GM12891 (cell line): ENCODE measurements at regions not wholly inside any gene's neighbourhood (a gene's known extent, or its start where the extent isn't known, plus 50 kb on each side); places are given as distances from the start of the nearest gene placed in this dataset.

ENCODE experiments used
- DNase-seq: peaks from one replicate; pipeline ENCODE4 v3.0.0; 2011; ENCODE audit warnings: low spot score; ENCODE audit not compliant: insufficient read length
- FAIRE-seq: peaks from 2 replicates; lab custom pipeline; 2011; peaks lifted over from hg19 to GRCh38; lab: Jason Lieb, UNC
- PAX5 ChIP-seq: IDR thresholded peaks from 2 replicates; pipeline ENCODE4 v1.6.1; 2011; ENCODE audit warnings: low read length, moderate library complexity, mild to moderate bottlenecking; ENCODE audit not compliant: insufficient read depth, severe bottlenecking
- POLR2A ChIP-seq: IDR thresholded peaks from 2 replicates; pipeline ENCODE4 v1.6.1; 2011; ENCODE audit warnings: low read depth, low read length, control low read depth
- POLR2AphosphoS5 ChIP-seq: IDR thresholded peaks from 2 replicates; pipeline ENCODE4 v1.6.1; 2011; ENCODE audit warnings: low read depth, low read length, control low read depth
- POU2F2 ChIP-seq: IDR thresholded peaks from 2 replicates; pipeline ENCODE4 v1.6.1; 2011; ENCODE audit warnings: low read depth, mild to moderate bottlenecking, control low read depth, low read length, moderate library complexity
- SPI1 ChIP-seq: IDR thresholded peaks from 2 replicates; pipeline ENCODE4 v1.6.1; 2011; ENCODE audit warnings: low read depth, low read length, control low read depth
- TAF1 ChIP-seq: IDR thresholded peaks from 2 replicates; pipeline ENCODE4 v1.6.1; 2011; ENCODE audit warnings: low read depth, low read length, control low read depth

- no peak for TF ChIP-seq POLR2A
- TF ChIP-seq TAF1, result no peak
- no peak for TF ChIP-seq POU2F2
- TF ChIP-seq POLR2AphosphoS5, result no peak
- no peak for TF ChIP-seq SPI1
- no peak for TF ChIP-seq PAX5
- FAIRE-seq, result no peak
- no peak for DNase-seq
These were observed 73.6 kb upstream of the ATP12A start for GRCh38 chr13:24606486-24607170.

DNA sequence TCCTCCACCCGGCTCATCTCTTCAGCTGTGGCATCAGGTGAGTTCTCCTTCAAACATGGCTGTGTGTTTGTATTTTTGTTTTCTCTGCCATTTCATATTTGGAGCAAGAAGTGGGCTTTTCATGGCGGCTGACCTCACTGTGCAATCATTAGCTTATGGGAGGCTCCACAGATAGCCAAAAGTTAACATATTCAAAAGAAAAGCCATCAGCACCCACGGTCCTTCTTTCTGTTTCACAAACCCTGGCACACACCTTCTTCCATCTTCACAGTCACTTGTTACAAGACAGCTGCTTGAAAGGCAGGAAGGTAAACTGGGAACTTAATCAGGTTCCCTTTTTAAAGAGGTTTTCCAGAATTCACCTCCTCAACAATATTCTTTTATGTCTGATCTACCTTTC is 69.3 kb upstream of the ATP12A start:
- TF ChIP-seq POU2F2, result no peak
- TF ChIP-seq POLR2AphosphoS5, result no peak
- TF ChIP-seq SPI1, result no peak
- TF ChIP-seq TAF1, result no peak
- TF ChIP-seq PAX5, result no peak
- TF ChIP-seq POLR2A, result no peak
- no peak for FAIRE-seq
- DNase-seq, result no peak

GRCh38 chr13:24612726-24613125 is 67.5 kb upstream of the ATP12A start:
- TF ChIP-seq POLR2AphosphoS5 (no peak), PAX5 (no peak), SPI1 (no peak), TAF1 (no peak), POU2F2 (no peak), POLR2A (no peak)
- FAIRE-seq (no peak), DNase-seq (no peak)

GRCh38 chr13:24613128-24613527 is 67.1 kb upstream of the ATP12A start:
- TF ChIP-seq POLR2AphosphoS5 (no peak), TAF1 (no peak), PAX5 (no peak), SPI1 (no peak), POLR2A (no peak), POU2F2 (no peak)
- no peak for DNase-seq
- no peak for FAIRE-seq

- FAIRE-seq (no peak), DNase-seq (no peak)
- TF ChIP-seq POU2F2 (no peak), PAX5 (no peak), SPI1 (no peak), POLR2A (no peak), POLR2AphosphoS5 (no peak), TAF1 (no peak)
These were observed 66.5 kb upstream of the ATP12A start for GRCh38 chr13:24613755-24614154.

DNA sequence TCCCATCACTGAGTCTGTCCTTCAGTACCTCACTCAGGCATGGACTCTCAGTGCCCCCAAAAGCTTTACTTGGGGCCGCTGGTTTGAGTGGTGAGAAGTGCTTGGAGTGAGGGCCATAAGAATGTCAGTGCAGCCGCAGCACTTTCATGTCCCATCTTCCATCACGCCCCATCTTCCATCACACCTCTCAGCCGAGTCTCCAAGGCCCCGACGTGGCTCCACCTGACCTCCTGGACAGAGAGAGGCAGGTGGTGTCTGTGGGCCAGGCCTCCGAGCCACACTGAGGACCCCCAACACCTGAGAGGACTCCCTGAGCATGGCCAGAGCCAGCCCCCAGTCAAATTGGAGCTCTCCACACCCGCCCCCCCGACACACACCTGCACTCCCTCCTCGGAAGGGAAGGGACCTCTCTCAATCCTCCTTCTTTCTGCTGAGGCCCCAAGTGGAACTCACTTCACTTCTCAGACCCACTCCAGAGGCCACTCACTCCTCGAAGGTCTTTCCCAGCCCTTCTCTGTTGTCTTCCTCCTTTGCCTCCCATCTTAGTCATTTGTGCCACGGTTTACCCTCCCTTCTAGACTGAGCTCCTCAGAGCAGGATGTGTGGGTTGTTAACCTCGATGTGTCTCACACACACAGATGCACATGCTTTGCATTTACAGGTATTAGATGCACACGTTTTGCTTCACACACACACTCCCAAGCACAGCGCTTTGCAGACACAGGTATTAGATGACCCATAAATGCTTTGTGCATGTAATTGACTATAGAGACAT is 65.7 kb upstream of the ATP12A start:
- no peak for FAIRE-seq
- TF ChIP-seq SPI1 (no peak), PAX5 (no peak), POLR2AphosphoS5 (no peak), TAF1 (no peak), POU2F2 (no peak), POLR2A (no peak)

DNA sequence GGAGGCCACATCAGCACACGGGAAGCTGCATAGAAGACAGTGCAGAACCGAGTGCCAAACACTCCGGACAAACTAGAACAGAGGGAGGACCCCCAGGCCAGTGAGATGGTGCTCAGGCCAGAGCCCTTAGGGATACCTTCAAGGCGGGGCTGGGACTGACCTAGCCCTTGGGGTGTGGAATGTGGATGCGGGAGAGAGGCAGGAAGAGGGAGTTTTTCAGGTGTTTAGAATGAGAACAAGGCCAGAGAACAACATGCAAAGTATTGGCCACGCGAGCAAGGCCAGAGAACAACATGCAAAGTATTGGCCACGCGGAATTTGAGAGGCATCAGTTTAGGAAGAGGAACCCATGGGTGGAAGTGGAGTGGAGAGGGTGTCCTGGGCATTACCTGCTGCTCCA is 65.1 kb upstream of the ATP12A start:
- DNase-seq (no peak), FAIRE-seq (no peak)
- TF ChIP-seq TAF1 (no peak), POU2F2 (no peak), POLR2A (no peak), PAX5 (no peak), SPI1 (no peak), POLR2AphosphoS5 (no peak)

More for the DNA sequence above, 65.7 kb upstream of the ATP12A start:
- DNase-seq, result no peak

GRCh38 chr13:24615911-24616472 is 64.2 kb upstream of the ATP12A start:
- FAIRE-seq, result no peak

GRCh38 chr13:24616514-24616913 is 63.7 kb upstream of the ATP12A start:
- DNase-seq (no peak), FAIRE-seq (no peak)
- TF ChIP-seq TAF1 (no peak), POLR2A (no peak), POLR2AphosphoS5 (no peak), SPI1 (no peak), PAX5 (no peak), POU2F2 (no peak)

More at GRCh38 chr13:24615911-24616472, 64.2 kb upstream of the ATP12A start:
- no peak for DNase-seq
- TF ChIP-seq POLR2AphosphoS5 (no peak), TAF1 (no peak), SPI1 (no peak), POLR2A (no peak), PAX5 (no peak), POU2F2 (no peak)
